ENCODE measurements at regions not wholly inside any gene's neighbourhood (a gene's known extent, or its start where the extent isn't known, plus 50 kb on each side); places are given as distances from the start of the nearest gene placed in this dataset.
A peak's percentile ranks its signal among the peaks of the same experiment; 100 is the strongest.

DNA sequence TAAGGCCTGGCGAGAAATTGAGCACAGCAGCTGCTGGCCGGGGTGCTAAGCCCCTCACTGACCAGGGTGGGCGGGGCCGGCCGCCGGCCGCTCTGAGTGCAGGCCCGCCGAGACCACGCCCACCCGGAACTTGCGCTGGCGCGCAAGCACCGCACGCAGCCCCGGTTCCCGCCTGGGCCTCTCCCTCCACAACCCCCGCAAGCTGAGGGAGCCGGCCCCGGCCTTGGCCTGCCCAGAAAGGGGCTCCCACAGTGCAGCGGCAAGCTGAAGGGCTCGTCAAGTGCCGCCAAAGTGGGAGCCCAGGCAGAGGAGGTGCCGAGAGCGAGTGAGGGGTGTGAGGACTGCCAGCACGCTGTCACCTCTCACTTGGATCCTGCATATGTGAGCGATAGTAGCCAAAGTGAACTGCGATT lies 251.2 kb downstream of the GJA1 start:
- intact Hi-C loops (cut with DNase I), result no loop called here
- Histone ChIP-seq H3K27ac (no peak overlapping the region), H3K9me3 (no peaks in the 10 kb centered on the region), H3K27me3 (no peaks in the 10 kb centered on the region), H3K4me1 (peaks cover 4 to 7% of the 10 kb centered on the region in 2 donors), H3K36me3 (no peaks in the 10 kb centered on the region), H3K4me3 (replicated peaks in 1 of 3) (no peak overlapping the region)
- peak in 1 of 2 donors; percentile 16 for DNase-seq
- TF ChIP-seq, protein P1, sequence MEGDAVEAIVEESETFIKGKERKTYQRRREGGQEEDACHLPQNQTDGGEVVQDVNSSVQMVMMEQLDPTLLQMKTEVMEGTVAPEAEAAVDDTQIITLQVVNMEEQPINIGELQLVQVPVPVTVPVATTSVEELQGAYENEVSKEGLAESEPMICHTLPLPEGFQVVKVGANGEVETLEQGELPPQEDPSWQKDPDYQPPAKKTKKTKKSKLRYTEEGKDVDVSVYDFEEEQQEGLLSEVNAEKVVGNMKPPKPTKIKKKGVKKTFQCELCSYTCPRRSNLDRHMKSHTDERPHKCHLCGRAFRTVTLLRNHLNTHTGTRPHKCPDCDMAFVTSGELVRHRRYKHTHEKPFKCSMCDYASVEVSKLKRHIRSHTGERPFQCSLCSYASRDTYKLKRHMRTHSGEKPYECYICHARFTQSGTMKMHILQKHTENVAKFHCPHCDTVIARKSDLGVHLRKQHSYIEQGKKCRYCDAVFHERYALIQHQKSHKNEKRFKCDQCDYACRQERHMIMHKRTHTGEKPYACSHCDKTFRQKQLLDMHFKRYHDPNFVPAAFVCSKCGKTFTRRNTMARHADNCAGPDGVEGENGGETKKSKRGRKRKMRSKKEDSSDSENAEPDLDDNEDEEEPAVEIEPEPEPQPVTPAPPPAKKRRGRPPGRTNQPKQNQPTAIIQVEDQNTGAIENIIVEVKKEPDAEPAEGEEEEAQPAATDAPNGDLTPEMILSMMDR (IDR thresholded peaks at IDR 0.05), result no peak
- TF ChIP-seq POLR2A (IDR thresholded peaks at IDR 0.05), result no peak
- 79 to 92% methylated on average over 6 to 25 of the region's 29 CpGs for WGBS, 2 donors

- H3K36me3 ChIP-seq, result no peaks in the 10 kb centered on the region
Measured at GRCh38 chr6:121688974-121689373, 253.5 kb downstream of the GJA1 start.

DNA sequence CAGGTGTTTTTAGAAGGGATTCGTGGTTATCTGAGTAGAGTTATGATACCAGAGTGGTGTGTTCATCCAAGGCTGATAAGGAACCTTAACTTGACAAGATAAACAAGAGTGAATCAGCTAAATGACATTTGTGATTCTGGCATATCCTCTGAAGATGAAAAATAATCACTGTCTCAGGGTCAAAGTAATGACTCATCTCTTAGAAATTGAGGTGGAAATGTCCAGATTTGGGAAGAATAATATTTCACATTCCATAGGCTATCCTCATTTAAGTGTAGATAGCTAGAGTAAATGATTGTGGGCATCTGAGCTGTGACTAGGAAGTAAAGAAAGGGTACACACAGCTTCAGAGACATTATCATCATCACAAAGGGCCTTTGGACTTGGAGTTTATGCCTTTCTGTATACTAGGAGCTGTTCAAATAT lies 255.7 kb downstream of the GJA1 start:
- H3K4me3 ChIP-seq (replicated peaks in 1 of 3), result no peak overlapping the region
- H3K27me3 ChIP-seq, result no peaks in the 10 kb centered on the region
- intact Hi-C loops (cut with DNase I), result no loop called here
- peaks cover 14 to 27% of the 10 kb centered on the region in 2 donors for H3K4me1 ChIP-seq
- no peak for DNase-seq
- H3K9me3 ChIP-seq, result no peaks in the 10 kb centered on the region
- TF ChIP-seq, protein P1 (IDR thresholded peaks at IDR 0.05), result no peak
- no peak for TF ChIP-seq POLR2A (IDR thresholded peaks at IDR 0.05)
- WGBS, 2 donors, result 66 to 78% methylated on average over 1 of the region's 1 CpG
- no peaks in the 10 kb centered on the region for H3K36me3 ChIP-seq
- peak overlapping the region in 1 of 3 donors; percentile 26 for H3K27ac ChIP-seq

More at GRCh38 chr6:121688974-121689373, 253.5 kb downstream of the GJA1 start:
- Histone ChIP-seq H3K4me3 (replicated peaks in 1 of 3) (no peak overlapping the region), H3K27me3 (no peaks in the 10 kb centered on the region), H3K27ac (no peak overlapping the region), H3K9me3 (no peaks in the 10 kb centered on the region), H3K4me1 (peaks cover 9 to 14% of the 10 kb centered on the region in 2 donors)
- WGBS, 2 donors, result 86 to 90% methylated on average over 2 of the region's 2 CpGs
- no peak for DNase-seq
- intact Hi-C loops (cut with DNase I), result no loop called here
- no peak for TF ChIP-seq POLR2A (IDR thresholded peaks at IDR 0.05)
- TF ChIP-seq, protein P1 (IDR thresholded peaks at IDR 0.05), result no peak

- no peaks in the 10 kb centered on the region for H3K27me3 ChIP-seq
- H3K4me3 ChIP-seq (replicated peaks in 1 of 3), result no peak overlapping the region
- H3K36me3 ChIP-seq, result no peaks in the 10 kb centered on the region
- no peak for DNase-seq
- H3K4me1 ChIP-seq, result peaks cover 14 to 27% of the 10 kb centered on the region in 2 donors
- peak overlapping the region; percentile 2 to 46 (median 44) for H3K27ac ChIP-seq
- intact Hi-C loops (cut with DNase I), result no loop called here
- no peak for TF ChIP-seq POLR2A (IDR thresholded peaks at IDR 0.05)
- TF ChIP-seq, protein P1 (IDR thresholded peaks at IDR 0.05), result no peak
- 75 to 78% methylated on average over 3 of the region's 3 CpGs for WGBS, 2 donors
- no peaks in the 10 kb centered on the region for H3K9me3 ChIP-seq
Measured at GRCh38 chr6:121694389-121694788, 258.9 kb downstream of the GJA1 start.

- Histone ChIP-seq H3K27me3 (no peaks in the 10 kb centered on the region), H3K4me3 (replicated peaks in 1 of 3) (no peak overlapping the region), H3K36me3 (no peaks in the 10 kb centered on the region), H3K4me1 (peaks cover 14 to 27% of the 10 kb centered on the region in 2 donors), H3K27ac (peak overlapping the region; percentile 2 to 46 (median 44)), H3K9me3 (no peaks in the 10 kb centered on the region)
- WGBS, 2 donors, result 20 to 26% methylated on average over 3 of the region's 3 CpGs
- DNase-seq, result peak; percentile 25 to 30
- intact Hi-C loops (cut with DNase I), result no loop called here
- TF ChIP-seq, protein P1 (IDR thresholded peaks at IDR 0.05), result no peak
- no peak for TF ChIP-seq POLR2A (IDR thresholded peaks at IDR 0.05)
Measured at GRCh38 chr6:121694801-121695251, 259.4 kb downstream of the GJA1 start.

Data from thyroid gland (tissue), 4 donors.